Inflammatory macrophage (primary cell): ENCODE measurements at regions not wholly inside any gene's neighbourhood (a gene's known extent, or its start where the extent isn't known, plus 50 kb on each side); places are given as distances from the start of the nearest gene placed in this dataset.
"Not testable (repeated sequence)": the region's sequence is repeated elsewhere in the genome, so short reads cannot be mapped to it uniquely, and the experiment has no call there.

ENCODE experiments used
- DNase-seq, 2 donors: peaks; one replicate each; pipeline ENCODE4 v3.0.0-alpha.2; 2020 to 2022

GRCh38 chr10:38209332-38209731 is 115.2 kb downstream of the ZNF37A start:
- DNase-seq = no peak

DNA sequence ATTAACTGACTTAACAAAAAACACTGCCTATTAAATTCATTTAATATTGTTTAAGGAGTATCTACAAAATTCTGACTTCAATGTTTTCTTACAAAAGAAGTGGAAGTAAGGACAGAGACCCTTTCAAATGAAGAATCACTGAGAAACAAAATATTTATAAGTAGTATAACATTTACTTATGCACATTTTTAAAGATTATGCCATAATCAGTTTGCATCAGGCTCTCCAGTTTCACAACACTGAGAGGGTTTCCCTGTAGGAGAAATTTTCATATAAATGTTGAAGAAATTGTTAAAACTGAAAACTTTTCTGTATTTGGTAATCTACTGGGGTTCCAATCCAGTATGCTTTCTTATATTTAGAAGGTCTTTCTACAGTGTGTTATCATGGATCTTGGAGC is 115.6 kb downstream of the ZNF37A start:
- not testable (repeated sequence) for DNase-seq

GRCh38 chr10:38212460-38212859 is 118.3 kb downstream of the ZNF37A start:
- DNase-seq = no peak

DNA sequence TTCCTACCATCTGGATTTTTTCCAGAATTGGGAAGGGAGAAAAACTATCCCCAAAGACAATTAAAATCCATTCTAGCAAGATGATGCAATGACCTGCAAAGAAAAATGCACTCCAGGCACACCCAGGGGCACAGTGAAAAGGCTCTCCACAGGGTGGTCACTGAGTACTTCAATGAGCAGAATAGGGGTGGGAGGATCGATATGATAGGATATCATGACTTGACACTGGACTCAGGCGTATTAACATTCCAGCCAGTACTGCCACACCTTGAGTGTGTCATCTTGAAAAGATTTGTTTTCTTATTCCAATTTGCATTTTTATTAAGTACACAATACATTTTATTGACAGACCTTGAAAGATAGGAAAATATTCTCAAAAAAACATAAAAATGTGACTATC is 132.2 kb downstream of the ZNF37A start:
- no peak for DNase-seq

- no peak for DNase-seq
Measured at GRCh38 chr10:38228394-38228793, 134.3 kb downstream of the ZNF37A start.

DNA sequence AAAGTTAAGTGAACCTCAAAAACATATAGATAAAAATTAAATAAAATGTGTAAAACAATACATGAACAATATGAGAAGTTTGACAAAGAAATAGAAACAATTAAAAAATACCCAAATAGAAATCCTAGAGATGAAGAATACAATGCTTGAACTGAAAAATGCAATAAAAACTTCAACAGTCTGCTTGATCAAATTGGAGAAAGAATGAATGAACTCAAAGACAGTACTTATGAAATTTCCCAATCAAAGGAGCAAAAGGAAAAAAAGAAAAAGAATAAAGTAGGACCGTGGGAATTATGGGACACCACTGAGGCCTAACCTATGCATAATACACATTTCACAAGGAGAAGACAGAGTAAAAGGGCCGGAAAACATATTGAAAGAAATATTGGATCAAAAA is 144.3 kb downstream of the ZNF37A start:
- not testable (repeated sequence) for DNase-seq

DNA sequence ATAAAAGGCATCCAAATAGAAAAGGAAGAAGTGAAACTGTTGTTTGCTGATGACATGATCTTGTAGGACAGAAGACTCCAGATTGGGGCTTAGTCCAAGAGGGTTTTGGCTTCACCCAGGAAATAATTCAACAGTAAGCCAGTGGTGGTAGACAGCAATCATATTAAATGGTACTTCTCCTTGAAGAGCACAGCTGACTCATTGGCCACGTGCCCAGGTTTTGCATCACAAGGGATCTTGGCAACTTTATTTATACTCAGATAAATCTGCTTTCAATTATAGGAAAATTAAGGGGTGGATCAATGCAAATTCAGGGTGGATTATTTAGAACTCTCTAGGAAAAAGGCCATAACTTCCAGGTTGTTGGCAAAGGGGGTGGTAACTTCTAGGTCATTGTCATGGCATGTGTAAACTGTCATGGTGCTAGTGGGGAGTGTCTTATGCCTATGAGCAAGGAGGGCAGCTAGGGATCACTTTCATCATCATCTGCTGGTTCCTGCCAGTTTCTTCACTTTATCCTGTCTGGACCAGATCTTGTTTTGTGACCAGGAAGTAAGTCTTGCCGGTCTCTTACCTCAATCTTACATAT is 148.0 kb downstream of the ZNF37A start:
- not testable (repeated sequence) for DNase-seq

DNA sequence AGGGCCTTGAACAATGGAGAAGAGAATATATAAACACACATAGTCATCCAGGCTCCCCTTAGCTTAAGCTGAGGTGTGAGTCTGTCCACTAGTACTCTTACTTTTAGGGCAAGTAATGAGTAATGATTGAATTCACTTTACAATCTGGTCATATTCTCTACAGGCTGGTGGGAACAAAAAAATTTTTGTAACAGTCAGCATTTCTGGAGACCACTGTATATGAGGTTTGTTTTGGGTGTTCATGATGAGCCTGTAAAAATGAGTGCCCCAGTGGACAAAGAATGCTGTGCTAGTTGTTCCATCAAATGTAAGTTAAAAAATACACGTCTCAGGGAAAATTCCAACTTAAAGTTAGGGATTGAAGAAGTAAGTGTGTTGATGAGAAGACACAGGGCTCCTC is 154.0 kb downstream of the ZNF37A start:
- DNase-seq = not testable (repeated sequence)

GRCh38 chr10:38252551-38252950 is 158.4 kb downstream of the ZNF37A start:
- DNase-seq = not testable (repeated sequence)

DNA sequence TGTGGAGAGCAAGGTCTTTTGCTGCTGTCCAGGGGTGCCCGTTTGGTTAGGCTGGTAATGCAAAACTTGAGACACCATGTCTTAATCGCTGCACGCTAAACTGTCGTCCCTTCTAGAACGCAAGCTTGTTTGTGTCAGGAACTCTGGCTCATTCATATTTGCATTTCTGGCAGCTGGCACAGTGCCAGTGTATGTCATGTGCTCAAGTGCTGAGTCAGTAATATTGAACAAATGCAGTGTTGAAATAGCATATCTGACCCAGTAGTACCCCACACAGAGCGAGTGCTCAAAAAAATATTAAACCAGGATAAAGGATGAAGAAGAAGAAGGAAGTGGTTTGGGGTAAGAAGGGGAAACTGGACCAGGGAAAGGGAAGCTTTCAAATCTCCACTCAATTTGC is 173.4 kb downstream of the ZNF37A start:
- not testable (repeated sequence) for DNase-seq

DNA sequence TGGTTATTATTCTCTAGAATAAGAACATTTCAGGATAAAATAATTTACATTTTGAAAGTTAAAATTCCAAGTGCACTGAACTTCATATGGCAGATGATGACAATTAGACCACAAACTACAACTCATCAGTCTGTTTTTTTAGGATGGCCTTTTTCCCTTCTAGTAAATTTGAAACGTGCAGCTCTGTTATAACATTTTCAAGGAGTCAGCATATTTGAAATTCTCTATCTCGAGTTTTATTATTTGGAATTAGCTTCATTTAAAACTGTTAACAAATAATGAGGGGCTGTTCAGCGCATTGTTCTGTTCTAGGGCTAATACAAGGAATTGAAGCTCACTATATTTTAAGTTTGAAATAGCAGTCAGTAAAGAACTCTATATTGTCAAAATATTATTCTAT is 176.9 kb downstream of the ZNF37A start:
- not testable (repeated sequence) for DNase-seq

DNA sequence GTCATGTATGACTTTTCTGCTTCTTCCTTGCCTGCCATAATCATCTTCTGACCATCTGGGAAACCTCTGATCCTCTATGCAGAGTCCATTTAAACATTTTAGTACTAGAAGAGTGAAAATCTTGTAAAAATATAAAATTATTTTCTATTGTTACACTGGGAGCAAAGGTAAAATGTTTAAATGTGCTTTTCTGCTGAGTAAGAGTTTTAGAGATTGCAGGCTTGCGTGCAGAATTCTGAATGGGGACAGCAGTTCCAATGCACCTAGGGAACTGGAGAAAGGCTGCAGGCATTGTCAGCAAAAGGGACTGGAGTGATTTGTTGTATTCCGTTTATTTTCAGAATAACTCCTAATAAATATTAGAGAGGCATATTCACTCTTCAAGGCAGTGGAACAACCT is 180.7 kb downstream of the ZNF37A start:
- DNase-seq = not testable (repeated sequence)

- DNase-seq = not testable (repeated sequence)
Measured at GRCh38 chr10:38292560-38292959, 198.4 kb downstream of the ZNF37A start.

GRCh38 chr10:38310111-38310510 is 216.0 kb downstream of the ZNF37A start:
- not testable (repeated sequence) for DNase-seq

- not testable (repeated sequence) for DNase-seq
Measured at GRCh38 chr10:38315090-38315805, 221.1 kb downstream of the ZNF37A start.

DNA sequence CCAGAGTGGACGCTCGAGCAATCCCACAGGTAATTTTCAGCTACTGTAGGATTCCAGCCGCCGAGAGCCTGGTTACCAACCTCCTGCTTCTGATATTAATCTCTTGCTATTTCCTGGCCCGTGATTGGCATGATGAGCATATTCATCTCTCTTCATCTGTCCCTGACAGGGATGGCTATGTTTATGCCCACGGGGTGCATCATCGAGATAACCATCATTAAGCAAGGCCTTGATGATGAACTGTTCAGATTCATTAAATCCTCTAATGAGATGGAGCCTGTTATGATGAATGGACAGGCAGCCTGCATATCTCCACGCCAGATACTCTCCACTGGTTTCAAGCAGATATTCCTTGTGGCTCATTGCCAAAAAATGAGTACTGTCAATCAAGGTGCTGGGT is 227.3 kb downstream of the ZNF37A start:
- not testable (repeated sequence) for DNase-seq

DNA sequence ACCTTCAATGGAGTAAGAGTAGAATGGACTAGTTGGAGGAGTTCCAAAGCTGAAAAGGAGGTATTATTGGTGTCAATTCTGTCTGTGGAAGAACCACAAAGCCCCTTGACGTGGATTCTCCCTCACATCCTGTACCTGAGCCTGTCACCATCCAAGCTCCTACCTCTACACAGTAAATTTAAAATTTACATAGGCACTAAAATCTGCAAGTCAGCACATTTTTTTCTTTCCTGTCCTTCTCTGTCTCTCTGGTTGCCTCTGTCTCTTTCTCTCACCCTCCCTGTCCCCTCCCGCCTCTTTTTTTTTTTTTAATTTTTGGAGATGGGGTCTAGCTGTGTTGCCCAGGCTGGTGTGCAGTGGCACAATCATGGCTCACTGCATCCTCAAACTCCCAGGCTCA is 236.2 kb downstream of the ZNF37A start:
- DNase-seq = not testable (repeated sequence)

DNA sequence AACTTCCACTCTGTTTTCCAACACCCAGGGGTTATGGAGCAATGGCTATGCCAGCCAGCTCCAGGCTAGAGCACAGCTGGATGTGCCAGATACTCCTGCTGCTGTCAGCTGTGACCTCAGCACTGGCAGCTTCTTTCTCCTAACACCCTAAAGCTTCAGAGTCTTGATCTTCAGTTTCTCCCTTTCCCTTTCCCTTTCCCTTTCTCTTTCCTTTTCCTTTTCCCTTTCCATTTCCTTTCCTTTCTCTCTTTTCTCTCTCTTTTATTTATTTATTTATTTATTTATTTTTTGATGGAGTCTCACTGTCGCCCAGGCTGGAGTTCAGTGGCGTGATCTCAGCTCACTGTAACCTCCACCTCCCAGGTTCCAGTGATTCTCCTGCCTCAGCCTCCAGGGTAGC is 237.0 kb downstream of the ZNF37A start:
- not testable (repeated sequence) for DNase-seq

DNA sequence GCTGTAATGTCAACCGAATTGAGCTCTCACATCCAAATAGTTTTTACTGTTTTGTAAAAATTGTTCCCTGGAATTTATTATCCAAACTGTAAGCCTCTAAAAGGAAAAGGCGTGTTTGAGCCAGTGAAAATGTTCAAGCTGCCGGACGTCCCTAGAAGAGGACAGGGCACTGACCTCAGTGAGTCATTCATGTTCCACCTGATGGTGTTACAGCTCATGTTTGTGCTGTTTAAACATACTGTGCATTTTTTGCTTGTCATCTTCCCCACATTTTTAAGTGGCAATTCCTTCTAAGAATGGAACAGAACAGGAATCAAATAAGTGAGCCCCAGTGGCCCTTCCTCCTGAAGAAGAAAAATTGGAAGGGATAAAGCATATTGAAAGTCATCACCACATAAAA is 239.6 kb downstream of the ZNF37A start:
- not testable (repeated sequence) for DNase-seq

GRCh38 chr10:38350645-38351044 is 256.5 kb downstream of the ZNF37A start:
- DNase-seq = not testable (repeated sequence)

- DNase-seq = not testable (repeated sequence)
Measured at GRCh38 chr10:38354410-38354809, 260.3 kb downstream of the ZNF37A start.

GRCh38 chr10:38355911-38356526 is 261.9 kb downstream of the ZNF37A start:
- DNase-seq = peak; percentile 55 to 65

GRCh38 chr10:38356527-38356926 is 262.4 kb downstream of the ZNF37A start:
- not testable (repeated sequence) for DNase-seq

GRCh38 chr10:38362514-38362913 is 268.4 kb downstream of the ZNF37A start:
- not testable (repeated sequence) for DNase-seq
